HL-60 (cell line): ENCODE measurements at regions not wholly inside any gene's neighbourhood (a gene's known extent, or its start where the extent isn't known, plus 50 kb on each side); places are given as distances from the start of the nearest gene placed in this dataset.

Experiments used
- CTCF ChIP-seq: IDR thresholded peaks from one replicate; pipeline ENCODE4 v1.5.1; 2011; ENCODE audit warnings: low read length, control low read depth, inconsistent platforms; ENCODE audit not compliant: insufficient read depth
- REST ChIP-seq: IDR thresholded peaks from 2 replicates; pipeline ENCODE4 v1.6.1; 2012; ENCODE audit warnings: low read depth; ENCODE audit not compliant: insufficient replicate concordance

- TF ChIP-seq CTCF (no peak), REST (no peak)
Measured at GRCh38 chr2:12430407-12431133, 286.2 kb upstream of the TRIB2 start.
